ENCODE measurements at regions not wholly inside any gene's neighbourhood (a gene's known extent, or its start where the extent isn't known, plus 50 kb on each side); places are given as distances from the start of the nearest gene placed in this dataset.
"Not testable (repeated sequence)": the region's sequence is repeated elsewhere in the genome, so short reads cannot be mapped to it uniquely, and the experiment has no call there.

DNA sequence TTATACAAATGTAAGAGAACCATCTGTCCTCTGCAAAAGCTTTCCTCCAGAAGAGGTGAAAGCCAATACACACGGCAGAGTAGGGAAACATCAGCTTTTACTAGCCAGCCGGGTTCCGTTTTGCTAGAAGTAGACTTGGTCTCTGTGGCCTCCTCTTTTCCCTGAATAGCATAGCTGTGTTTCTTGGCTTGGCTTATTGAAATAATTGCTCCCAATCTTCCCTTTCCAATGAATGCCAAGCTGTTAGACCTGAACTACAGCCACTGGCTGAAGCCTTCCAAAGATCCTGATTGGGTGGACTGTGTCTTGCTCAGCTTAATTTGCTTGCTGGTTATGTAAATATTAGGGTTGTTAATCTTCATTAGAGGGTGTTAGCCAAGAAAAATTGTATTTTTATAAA, 157.8 kb upstream of the ROPN1 start:
- DNase-seq (ENCODE audit: low read depth) = no peak
- no peak overlapping the region for H3K4me3 ChIP-seq (ENCODE audit: control insufficient read depth, low read depth, low read length)

DNA sequence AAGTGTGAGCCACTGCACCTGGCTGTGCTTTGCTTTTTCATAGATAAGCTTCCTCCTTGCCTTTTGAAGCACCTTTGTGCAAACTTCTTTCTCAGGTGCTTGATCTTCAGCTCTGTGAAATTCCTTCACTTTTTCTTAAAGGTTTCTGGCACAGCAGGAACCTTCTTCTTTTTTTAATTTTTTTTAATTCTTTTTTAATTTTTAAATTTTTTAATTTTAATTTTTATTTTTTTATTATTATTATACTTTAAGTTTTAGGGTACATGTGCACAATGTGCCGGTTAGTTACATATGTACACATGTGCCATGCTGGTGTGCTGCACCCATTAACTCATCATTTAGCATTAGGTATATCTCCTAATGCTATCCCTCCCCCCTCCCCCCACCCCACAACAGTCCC, 161.0 kb upstream of the ROPN1 start:
- H3K4me3 ChIP-seq (ENCODE audit: control insufficient read depth, low read depth, low read length); DNase-seq (ENCODE audit: low read depth): not testable (repeated sequence)

More for the DNA sequence above, 157.8 kb upstream of the ROPN1 start:
- TF ChIP-seq, protein P1, sequence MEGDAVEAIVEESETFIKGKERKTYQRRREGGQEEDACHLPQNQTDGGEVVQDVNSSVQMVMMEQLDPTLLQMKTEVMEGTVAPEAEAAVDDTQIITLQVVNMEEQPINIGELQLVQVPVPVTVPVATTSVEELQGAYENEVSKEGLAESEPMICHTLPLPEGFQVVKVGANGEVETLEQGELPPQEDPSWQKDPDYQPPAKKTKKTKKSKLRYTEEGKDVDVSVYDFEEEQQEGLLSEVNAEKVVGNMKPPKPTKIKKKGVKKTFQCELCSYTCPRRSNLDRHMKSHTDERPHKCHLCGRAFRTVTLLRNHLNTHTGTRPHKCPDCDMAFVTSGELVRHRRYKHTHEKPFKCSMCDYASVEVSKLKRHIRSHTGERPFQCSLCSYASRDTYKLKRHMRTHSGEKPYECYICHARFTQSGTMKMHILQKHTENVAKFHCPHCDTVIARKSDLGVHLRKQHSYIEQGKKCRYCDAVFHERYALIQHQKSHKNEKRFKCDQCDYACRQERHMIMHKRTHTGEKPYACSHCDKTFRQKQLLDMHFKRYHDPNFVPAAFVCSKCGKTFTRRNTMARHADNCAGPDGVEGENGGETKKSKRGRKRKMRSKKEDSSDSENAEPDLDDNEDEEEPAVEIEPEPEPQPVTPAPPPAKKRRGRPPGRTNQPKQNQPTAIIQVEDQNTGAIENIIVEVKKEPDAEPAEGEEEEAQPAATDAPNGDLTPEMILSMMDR (IDR thresholded peaks at IDR 0.05; ENCODE audit: control insufficient read depth, insufficient read depth, low read depth, low read length, missing control alignments) = no peak

DNA sequence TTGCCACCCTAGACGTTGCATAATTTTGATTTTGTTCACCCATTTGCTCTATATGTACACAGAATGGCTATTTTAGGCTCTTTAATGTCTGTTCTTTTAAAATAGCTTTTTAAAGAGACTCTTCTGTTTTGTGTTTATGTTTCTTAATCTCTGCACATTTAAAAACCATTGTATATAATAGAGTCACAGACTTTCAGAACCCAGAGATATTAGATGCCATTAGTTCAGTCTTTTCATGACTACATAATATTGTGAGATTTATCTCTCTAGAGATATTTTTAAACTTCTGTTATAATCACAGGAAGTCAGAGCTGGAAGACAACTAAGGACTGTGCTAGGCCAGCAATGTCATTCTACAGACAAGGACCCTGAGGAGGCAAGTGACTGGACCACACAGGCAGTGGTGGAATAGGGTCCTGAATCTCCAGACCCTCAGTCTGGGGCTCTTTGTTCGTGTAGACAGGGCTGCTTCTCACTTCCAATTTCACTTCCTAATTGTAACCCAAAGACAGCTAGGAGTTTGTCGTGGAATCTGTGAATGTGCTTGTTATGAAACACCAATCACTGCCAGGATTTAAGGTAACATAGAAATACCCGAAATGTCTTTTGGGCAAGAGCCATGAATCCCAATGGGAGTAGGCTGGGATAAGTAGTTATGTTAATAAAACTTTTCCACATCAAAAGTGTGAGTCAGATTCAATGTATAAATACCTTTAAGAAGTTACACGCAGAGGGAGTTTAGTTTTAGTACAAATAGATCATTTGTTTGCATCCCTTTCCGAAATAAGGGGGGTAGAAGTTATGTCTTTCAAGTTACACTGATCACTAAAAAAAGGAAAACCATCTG, 165.2 kb upstream of the ROPN1 start:
- TF ChIP-seq, protein P1 (IDR thresholded peaks at IDR 0.05; ENCODE audit: control insufficient read depth, insufficient read depth, low read depth, low read length, missing control alignments) = no peak
- DNase-seq (ENCODE audit: low read depth) = no peak
- no peak overlapping the region for H3K4me3 ChIP-seq (ENCODE audit: control insufficient read depth, low read depth, low read length)

DNA sequence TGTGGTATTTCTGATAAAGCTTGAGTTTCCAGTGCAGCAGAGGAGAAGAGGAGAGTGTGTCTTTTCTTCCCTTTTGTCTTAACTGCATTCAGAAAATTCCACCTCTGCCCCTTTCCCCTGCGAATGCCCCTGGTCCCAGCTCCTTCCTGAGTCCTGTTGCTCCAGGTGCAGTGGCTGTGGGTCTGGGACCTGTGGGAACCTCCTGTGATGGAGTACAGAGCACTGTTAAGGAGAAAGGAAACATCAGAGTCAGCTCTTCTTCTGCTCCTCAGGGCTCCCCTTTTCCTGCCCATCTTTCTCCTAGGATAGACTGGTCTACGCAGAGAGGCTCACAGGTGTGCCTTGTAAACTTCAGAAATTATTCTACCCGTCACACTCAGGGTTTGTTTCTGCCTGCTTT, 165.8 kb upstream of the ROPN1 start:
- TF ChIP-seq, protein P1 (IDR thresholded peaks at IDR 0.05; ENCODE audit: control insufficient read depth, insufficient read depth, low read depth, low read length, missing control alignments) = no peak

DNA sequence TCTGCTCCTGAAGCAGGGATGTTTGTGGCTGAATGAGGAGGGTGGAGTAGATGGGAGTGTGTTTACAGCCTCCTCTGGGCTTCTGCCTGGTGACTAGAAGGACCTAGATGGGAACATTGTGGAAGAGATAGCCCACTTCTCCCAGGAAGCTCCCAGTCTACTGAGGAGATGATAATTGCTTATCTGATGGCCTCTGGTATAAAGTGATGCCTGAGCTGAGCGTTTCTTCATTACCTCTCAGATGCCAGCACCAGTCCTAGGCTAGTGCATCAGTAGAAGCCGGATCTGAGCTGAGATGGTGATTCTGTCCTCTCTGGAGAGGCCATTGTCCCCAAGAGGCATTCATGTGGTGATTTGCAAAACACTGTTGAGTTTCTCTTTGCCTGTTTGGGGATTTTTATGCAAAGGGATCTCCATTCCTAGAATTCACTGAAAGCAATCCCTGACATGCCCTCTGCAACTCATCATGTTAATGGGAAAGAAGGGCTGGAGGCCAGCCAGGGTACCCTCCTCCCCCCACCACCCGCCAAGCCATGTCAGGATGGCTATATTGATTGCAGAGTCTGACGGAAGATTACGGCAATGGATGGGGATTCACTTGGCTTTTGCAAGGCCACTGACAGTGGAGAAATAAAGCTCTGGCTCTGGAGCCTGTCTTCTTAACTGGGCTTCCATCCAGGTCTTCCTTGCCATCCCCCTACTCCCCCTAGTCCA, 166.4 kb upstream of the ROPN1 start:
- no peak for DNase-seq (ENCODE audit: low read depth)
- TF ChIP-seq, protein P1 (IDR thresholded peaks at IDR 0.05; ENCODE audit: control insufficient read depth, insufficient read depth, low read depth, low read length, missing control alignments) = no peak
- no peak overlapping the region for H3K4me3 ChIP-seq (ENCODE audit: control insufficient read depth, low read depth, low read length)

More for the DNA sequence above, 165.8 kb upstream of the ROPN1 start:
- H3K4me3 ChIP-seq (ENCODE audit: control insufficient read depth, low read depth, low read length) = no peak overlapping the region
- DNase-seq (ENCODE audit: low read depth) = no peak

DNA sequence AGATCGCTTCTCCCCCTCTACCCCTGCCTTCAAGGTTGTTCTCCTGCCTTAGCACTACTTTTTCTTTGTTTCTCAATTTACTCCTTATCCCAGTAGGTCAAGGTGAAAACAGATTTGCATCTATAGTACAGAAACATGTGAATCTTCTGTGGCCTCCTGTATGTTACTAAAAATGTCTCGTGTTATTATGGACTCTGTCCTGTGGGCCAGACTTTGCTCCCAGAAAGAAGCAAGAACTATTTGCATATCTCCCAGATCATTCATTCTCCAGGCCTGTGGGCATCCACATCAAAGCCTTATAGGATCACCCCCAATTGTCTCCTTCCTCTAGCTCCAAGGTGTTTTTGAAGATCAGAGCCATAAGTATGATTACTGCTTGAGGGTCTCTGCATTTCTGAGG, 169.5 kb upstream of the ROPN1 start:
- no peak for DNase-seq (ENCODE audit: low read depth)
- TF ChIP-seq, protein P1 (IDR thresholded peaks at IDR 0.05; ENCODE audit: control insufficient read depth, insufficient read depth, low read depth, low read length, missing control alignments) = no peak
- no peak overlapping the region for H3K4me3 ChIP-seq (ENCODE audit: control insufficient read depth, low read depth, low read length)

DNA sequence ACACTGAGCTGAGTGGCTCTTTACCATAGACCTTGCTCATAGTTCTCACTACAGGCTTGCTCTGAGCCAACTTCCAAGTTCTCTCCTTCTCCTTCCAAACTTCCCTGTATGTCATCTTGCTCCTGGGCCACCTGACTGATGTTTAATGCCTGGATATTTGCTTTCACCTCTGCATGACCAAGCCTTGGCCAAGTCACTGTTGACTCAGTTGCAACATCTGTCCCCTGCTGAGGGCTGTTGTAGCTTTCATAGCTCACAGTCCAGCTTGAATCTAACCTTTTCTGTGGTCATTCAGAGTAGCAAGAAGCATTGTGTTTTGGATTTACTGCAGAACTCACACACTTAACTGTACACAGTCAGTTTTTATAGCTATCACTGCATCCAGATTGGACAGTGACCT, 171.8 kb upstream of the ROPN1 start:
- H3K4me3 ChIP-seq (ENCODE audit: control insufficient read depth, low read depth, low read length) = no peak overlapping the region
- TF ChIP-seq, protein P1 (IDR thresholded peaks at IDR 0.05; ENCODE audit: control insufficient read depth, insufficient read depth, low read depth, low read length, missing control alignments) = no peak
- no peak for DNase-seq (ENCODE audit: low read depth)
